ENCODE measurements at regions not wholly inside any gene's neighbourhood (a gene's known extent, or its start where the extent isn't known, plus 50 kb on each side); places are given as distances from the start of the nearest gene placed in this dataset.

GRCh38 chr14:98274596-98274995 lies 997.4 kb downstream of the BCL11B start:
- TF ChIP-seq POLR2A (IDR thresholded peaks at IDR 0.05; ENCODE audit: low read length) (no peak), GATA1 (IDR thresholded peaks at IDR 0.05; ENCODE audit: low read depth, low read length) (no peak)

Data from erythroblast (primary cell).